ENCODE measurements at regions not wholly inside any gene's neighbourhood (a gene's known extent, or its start where the extent isn't known, plus 50 kb on each side); places are given as distances from the start of the nearest gene placed in this dataset.

GRCh38 chr3:113051787-113052186, 61.0 kb downstream of the GTPBP8 start:
- no peak for DNase-seq

DNA sequence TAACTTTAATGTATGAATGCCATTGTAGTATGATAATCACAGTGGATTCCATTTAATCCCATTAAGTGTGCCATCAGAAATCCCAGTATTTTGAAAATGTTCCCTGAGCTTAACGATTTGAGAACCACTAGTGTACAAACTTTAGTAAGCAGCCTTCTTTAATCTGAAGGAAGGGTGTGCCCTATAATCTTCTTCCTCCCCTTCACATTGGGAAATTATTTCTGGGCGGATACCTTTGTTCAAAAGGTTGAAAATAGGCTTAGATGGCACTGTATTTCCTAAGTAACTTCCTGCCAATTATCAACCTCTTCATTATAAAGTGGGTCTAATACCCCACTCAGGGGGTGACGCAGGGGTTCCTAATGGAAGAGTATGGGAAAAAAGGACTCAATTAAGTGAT, 62.4 kb downstream of the GTPBP8 start:
- DNase-seq: no peak

GRCh38 chr3:113054552-113054951, 63.8 kb downstream of the GTPBP8 start:
- no peak for DNase-seq

DNA sequence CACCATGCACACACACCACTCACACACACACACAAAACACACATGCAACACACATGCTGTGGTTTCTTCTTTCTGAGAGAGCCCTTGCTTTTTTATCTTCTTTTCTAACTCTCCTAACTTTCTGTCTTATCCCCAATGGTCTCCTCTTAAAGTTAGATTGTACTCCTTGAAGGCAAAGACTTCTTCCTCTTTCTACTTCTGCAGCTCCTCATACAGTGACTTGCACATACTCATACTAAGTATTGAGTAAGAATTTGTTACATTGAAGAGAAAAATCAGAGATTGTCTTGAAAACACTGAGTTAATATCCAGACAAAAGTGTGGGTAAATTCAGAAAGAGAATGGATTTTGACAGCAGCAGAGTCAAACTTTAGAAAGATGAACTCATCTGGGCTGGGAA, 64.4 kb downstream of the GTPBP8 start:
- no peak for DNase-seq

DNA sequence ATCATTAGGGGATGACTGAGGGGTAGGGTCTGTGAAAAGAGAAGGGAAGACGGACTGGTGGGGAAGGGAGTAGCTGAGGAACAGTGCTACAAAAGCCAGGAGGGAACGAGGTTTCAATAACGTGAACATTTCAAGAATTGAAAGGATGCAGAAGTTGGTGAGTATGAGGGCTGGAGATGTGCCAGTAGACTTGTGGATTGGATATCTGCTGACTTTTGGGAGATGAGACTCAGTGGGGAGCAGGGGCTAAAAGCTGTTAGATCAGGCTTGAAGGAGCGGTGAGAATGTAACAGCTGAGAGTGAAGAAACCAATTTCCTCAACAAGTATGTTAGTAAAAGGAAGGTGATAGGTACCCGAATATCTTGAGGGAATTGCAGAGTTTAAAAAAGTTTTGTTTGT, 65.2 kb downstream of the GTPBP8 start:
- no peak for DNase-seq

GRCh38 chr3:113057117-113057516, 66.3 kb downstream of the GTPBP8 start:
- no peak for DNase-seq

- DNase-seq: no peak
Measured at GRCh38 chr3:113058188-113058587, 67.4 kb downstream of the GTPBP8 start.

GRCh38 chr3:113062705-113063104, 71.9 kb downstream of the GTPBP8 start:
- DNase-seq: no peak

DNA sequence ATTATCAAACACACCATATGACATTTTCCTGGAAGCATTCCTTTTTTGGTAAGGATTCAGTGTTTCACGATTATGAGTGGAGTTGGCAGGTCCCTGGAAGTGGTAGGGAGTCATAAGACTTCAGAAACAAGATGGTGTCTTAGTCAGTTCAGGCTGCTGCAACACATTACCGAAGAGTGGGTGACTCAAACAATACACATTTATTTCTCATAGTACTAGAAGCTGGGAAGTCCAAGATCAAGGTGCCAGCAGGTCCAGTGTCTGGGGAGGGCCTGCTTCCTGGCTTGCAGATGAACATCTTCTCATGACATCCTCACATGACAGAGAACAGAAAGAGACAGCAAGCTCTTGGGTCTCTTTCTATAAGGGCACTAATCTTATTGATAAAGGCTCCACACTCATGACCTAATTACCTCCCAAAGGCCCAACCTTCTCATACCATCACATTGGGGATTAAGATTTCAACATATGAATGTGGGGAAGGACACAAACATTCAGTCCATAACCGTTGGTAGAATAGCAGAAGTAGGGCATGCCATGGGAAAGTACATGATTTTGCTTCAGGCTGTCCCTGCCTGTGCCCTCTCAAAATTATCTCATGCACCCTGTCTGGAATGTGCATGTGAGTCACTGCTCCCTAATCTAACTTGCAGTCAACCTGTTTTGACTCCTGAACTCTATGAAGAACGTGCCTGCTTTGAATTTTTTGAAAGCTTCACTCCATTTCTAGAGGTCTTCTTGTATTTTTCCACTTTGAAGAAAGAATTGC, 72.5 kb downstream of the GTPBP8 start:
- DNase-seq: no peak

DNA sequence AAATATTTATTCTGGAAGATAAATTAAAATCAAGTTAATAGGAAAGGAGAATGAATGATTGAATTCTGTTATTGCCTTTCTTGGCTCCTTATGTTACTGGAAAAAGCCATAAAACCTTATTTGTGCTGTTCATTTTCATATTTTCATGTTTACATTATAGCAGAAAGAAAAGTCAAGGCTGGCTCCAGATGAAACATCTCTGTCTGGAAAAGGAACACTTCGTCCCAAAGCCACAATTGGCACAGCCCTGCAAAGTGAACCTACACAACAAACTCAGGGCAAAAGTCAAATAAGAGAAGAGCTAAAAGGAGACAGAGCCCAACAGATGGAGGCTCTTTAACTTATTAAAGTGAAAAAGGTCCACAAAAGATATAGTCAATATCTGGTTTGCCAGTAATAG, 73.4 kb downstream of the GTPBP8 start:
- no peak for DNase-seq

DNA sequence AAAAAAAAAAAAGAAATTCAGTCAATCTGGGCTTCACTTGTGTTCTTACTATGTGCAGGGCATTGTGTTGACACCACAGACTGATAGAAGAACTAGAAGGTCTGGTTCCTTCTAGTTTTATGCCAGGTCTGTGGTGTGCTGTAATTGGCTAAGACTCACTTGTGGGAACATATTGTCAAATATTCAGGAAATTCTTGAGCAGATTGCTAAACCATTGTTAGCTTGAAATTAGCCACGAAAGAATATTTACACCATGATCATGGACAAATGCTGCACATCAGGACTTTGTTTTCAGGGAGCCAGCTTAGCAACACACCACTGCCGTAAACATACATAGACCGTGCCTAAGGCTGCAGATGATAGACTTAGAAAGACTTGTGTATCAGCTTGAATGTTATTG, 74.6 kb downstream of the GTPBP8 start:
- no peak for DNase-seq

DNA sequence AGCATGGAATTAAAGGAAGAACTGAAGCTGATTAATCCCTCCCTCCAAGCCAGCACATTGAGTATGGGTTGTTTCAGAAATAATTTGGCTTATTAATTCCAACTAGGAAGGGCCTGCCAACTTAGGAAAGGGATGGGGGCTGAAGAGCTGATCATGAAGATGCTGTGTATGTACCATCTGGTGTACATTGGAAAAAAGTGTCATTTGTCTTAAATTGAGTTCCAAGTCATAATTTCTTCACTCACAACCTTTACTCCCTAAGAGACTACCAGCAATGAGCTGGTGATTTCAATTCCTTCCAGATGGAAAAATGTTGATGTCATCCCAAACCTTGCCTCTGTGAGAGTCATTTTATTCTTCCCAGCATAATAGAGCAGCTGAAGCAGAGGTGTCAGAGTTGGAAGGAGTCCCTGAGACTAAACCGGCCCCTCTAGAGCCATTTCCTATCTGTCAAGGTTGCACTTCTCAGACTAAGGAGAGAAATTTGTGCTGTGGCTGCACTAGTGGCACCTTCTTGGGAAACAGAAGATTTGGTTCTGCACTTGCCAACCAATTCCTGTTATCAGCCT, 79.4 kb downstream of the GTPBP8 start:
- no peak for DNase-seq

DNA sequence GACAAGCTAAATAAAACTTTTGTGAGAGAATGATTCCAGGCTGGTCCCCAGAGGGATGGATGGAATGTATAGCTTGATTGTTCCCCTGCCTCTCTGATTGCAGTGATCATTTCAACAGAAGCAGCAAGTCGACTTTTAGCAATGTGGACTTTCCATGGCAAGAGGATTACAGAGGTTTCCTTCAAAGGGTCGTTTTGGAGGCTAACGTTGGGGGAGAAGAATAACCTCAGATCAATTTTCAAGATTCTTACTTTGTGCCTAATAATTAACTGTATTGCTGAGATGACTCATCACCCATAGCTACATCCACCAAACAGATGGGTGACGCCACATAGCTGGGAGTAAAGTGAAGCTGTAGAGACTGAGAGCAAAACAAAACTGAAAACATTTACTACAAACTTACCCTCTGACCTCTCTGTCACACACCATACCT, 79.9 kb downstream of the GTPBP8 start:
- DNase-seq: no peak

GRCh38 chr3:113075588-113075987, 84.8 kb downstream of the GTPBP8 start:
- no peak for DNase-seq

DNA sequence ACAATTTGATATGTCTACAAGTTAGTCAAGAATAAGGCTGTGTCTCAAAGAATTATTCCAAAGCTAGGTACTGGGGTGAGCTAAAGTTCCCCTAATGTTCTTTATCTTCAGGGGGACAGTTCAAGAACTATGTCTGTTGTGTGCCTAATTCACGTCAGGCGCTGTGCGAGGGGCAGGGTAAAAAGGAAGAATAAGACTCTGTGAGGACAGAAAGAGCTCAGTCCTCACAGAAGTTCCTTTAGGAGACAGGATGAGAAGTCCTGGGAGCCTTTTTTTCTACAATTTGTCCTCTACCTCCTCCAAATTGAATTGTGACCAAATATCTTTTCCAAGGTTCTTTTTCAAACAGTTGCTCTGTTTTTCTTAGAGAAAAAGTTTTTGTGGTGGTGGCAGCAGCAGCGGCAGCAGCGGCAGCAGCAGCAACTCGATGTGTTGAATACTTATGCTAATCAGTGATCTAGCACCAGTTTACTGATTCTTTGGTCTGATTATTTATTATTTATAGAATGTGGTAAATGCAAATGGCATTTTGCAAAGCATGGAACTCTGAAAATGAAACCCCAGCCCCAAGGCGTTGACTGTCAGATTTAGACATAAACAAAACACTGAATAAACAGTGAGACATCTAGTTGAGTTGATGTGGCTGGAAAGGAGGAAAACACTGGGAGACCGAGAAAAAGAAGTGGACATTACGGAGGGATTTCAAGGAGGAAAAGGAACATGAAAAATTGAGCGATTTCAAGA, 88.6 kb downstream of the GTPBP8 start:
- DNase-seq: no peak

DNA sequence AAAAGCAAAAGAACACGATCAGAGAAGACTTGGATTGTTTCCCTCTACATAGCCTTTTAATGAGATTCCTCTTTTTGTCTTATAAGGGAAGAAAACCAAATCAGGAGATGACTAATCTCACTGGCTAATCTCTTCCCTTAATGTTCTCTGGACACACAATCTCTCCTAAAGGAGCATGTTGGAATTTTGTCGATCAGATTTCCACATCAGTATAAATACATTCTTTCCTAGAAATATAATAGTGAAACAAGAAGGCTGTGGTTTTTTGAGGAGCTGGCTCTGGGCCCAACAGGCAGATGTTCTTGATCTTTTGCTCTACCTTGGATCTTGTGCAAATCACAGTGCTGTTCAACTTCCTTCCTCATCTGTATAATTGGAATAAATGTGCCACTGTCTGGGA, 94.0 kb downstream of the GTPBP8 start:
- DNase-seq: peak; percentile 61

DNA sequence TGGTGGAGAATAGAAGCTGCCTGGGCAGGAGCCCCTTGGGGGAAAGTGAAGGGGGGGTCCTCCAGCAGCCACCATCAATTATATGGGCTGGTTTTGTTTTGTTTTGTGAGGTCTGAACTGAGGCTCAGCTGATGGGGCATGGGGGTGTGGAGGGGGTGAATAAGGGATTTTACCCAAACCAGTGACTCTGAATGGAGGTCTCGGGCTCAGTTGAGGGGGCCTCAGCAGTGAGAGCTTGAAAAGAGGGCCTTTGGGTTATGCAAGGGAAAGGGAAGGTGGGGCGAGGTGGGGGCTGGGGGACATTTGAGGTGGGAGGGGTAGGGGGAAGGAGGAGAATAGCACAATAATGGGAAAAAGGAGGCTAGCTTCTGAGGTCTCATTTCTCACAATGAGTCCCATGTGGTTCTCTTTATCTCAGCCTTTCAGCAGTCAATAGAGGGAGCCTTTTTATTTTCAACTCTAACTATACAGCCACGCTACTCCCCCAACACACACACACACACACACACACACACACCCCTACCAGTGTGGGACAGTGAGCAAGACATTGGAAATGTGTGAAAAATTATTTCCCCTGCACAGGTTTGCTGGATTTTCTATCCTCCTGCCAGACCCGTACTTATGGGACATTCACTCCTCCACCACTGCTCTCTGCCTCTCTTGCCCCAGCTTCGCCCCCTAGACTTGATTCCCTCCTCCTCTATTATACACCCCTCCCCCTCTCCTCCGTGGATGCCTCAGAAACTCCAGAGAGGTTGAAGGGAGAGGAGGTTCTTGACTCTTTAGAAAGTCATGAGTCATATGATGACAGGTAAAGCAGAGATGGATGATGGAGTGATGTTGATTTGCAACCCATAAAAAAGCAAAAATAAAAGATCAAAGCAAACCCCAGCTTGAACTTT, 96.0 kb downstream of the GTPBP8 start:
- no peak for DNase-seq

DNA sequence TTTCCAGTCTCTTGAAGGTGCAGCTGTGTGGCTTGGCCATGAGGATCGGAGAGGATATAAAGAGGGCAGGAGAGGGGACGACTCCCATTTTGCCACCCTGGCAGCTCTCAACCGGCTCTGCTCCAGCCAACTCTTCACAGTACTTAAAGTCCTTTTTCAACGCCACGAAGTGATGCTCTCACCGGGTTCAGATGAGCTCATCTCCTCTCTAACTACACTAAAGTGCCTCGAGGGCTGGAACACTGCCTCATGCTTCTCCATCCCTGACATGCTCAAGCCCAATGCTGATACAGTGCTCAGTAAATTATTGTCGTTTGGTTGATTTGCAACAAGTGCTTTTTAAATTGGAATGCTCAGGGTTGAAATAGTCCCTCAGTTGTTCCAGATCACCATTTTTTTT, 97.8 kb downstream of the GTPBP8 start:
- peak; percentile 89 for DNase-seq

GRCh38 chr3:113091417-113091816, 100.6 kb downstream of the GTPBP8 start:
- DNase-seq: no peak

- no peak for DNase-seq
Measured at GRCh38 chr3:113092746-113093145, 102.0 kb downstream of the GTPBP8 start.

GRCh38 chr3:113094337-113095221, 103.8 kb downstream of the GTPBP8 start:
- no peak for DNase-seq

Measured in DMS79 treated with DMSO at 0.1 percent for 48 hours (cell line).